MM.1S (cell line): ENCODE measurements at regions not wholly inside any gene's neighbourhood (a gene's known extent, or its start where the extent isn't known, plus 50 kb on each side); places are given as distances from the start of the nearest gene placed in this dataset.
"Not testable (repeated sequence)": the region's sequence is repeated elsewhere in the genome, so short reads cannot be mapped to it uniquely, and the experiment has no call there.

Experiments used
- CTCF ChIP-seq: fragments of 300-600 bp; sonication (generic); IDR thresholded peaks from 2 replicates; pipeline ENCODE4 v1.5.1; 2016; ENCODE audit warnings: antibody characterized with exemption, low read length, mixed read lengths
- EZH2phosphoT487 ChIP-seq: fragments of 300-600 bp; sonication (generic); IDR thresholded peaks from 2 replicates; pipeline ENCODE4 v1.6.1; 2018; ENCODE audit warnings: antibody characterized with exemption, low read length

- not testable (repeated sequence) for TF ChIP-seq CTCF, EZH2phosphoT487
Measured at GRCh38 chr21:5015187-5015586, 5506.2 kb upstream of the TPTE start.
